ENCODE measurements at regions not wholly inside any gene's neighbourhood (a gene's known extent, or its start where the extent isn't known, plus 50 kb on each side); places are given as distances from the start of the nearest gene placed in this dataset.

GRCh38 chrX:131729295-131729694, 185.4 kb downstream of the OR13H1 start:
- H3K4me3 ChIP-seq (IDR thresholded peaks at IDR 0.05; ENCODE audit: insufficient read depth, low read depth, low read length): no peak overlapping the region
- no peak overlapping the region for H3K4me2 ChIP-seq
- H4K20me1 ChIP-seq (ENCODE audit: insufficient read depth): no peaks in the 10 kb centered on the region
- no peak overlapping the region for H3K9ac ChIP-seq
- H3K27ac ChIP-seq: no peak overlapping the region
- H3K27me3 ChIP-seq (ENCODE audit: insufficient read depth, low read depth): no peaks in the 10 kb centered on the region
- H3K36me3 ChIP-seq (ENCODE audit: insufficient read depth): no peaks in the 10 kb centered on the region
- H3K4me1 ChIP-seq (ENCODE audit: low read depth, poor library complexity, severe bottlenecking): no peaks in the 10 kb centered on the region
- TF ChIP-seq CTCF (conservative IDR thresholded peaks at IDR 0.05; ENCODE audit: low read depth, low read length): no peak
- no peak overlapping the region for H2AFZ ChIP-seq (ENCODE audit: low read depth)
- no peaks in the 10 kb centered on the region for H3K79me2 ChIP-seq (ENCODE audit: insufficient read depth, low read depth)

- Histone ChIP-seq H3K36me3 (ENCODE audit: insufficient read depth) (no peaks in the 10 kb centered on the region), H3K4me3 (IDR thresholded peaks at IDR 0.05; ENCODE audit: insufficient read depth, low read depth, low read length) (no peak overlapping the region), H4K20me1 (ENCODE audit: insufficient read depth) (no peaks in the 10 kb centered on the region), H2AFZ (ENCODE audit: low read depth) (no peak overlapping the region), H3K4me2 (no peak overlapping the region), H3K27ac (no peak overlapping the region), H3K9ac (no peak overlapping the region), H3K4me1 (ENCODE audit: low read depth, poor library complexity, severe bottlenecking) (no peaks in the 10 kb centered on the region), H3K27me3 (ENCODE audit: insufficient read depth, low read depth) (no peaks in the 10 kb centered on the region), H3K79me2 (ENCODE audit: insufficient read depth, low read depth) (no peaks in the 10 kb centered on the region)
- TF ChIP-seq CTCF (conservative IDR thresholded peaks at IDR 0.05; ENCODE audit: low read depth, low read length): no peak
Measured at GRCh38 chrX:131734621-131735020, 190.7 kb downstream of the OR13H1 start.

- no peaks in the 10 kb centered on the region for H3K4me1 ChIP-seq (ENCODE audit: low read depth, poor library complexity, severe bottlenecking)
- H2AFZ ChIP-seq (ENCODE audit: low read depth): no peak overlapping the region
- no peak overlapping the region for H3K9ac ChIP-seq
- no peak overlapping the region for H3K4me2 ChIP-seq
- H3K36me3 ChIP-seq (ENCODE audit: insufficient read depth): no peaks in the 10 kb centered on the region
- no peaks in the 10 kb centered on the region for H3K79me2 ChIP-seq (ENCODE audit: insufficient read depth, low read depth)
- TF ChIP-seq CTCF (conservative IDR thresholded peaks at IDR 0.05; ENCODE audit: low read depth, low read length): no peak
- H3K27me3 ChIP-seq (ENCODE audit: insufficient read depth, low read depth): no peaks in the 10 kb centered on the region
- H4K20me1 ChIP-seq (ENCODE audit: insufficient read depth): no peaks in the 10 kb centered on the region
- H3K4me3 ChIP-seq (IDR thresholded peaks at IDR 0.05; ENCODE audit: insufficient read depth, low read depth, low read length): no peak overlapping the region
- no peak overlapping the region for H3K27ac ChIP-seq
Measured at GRCh38 chrX:131735127-131735526, 191.3 kb downstream of the OR13H1 start.

- no peak for TF ChIP-seq CTCF (conservative IDR thresholded peaks at IDR 0.05; ENCODE audit: low read depth, low read length)
- H4K20me1 ChIP-seq (ENCODE audit: insufficient read depth): no peaks in the 10 kb centered on the region
- no peaks in the 10 kb centered on the region for H3K27me3 ChIP-seq (ENCODE audit: insufficient read depth, low read depth)
- no peak overlapping the region for H3K4me3 ChIP-seq (IDR thresholded peaks at IDR 0.05; ENCODE audit: insufficient read depth, low read depth, low read length)
- no peak overlapping the region for H2AFZ ChIP-seq (ENCODE audit: low read depth)
- no peaks in the 10 kb centered on the region for H3K36me3 ChIP-seq (ENCODE audit: insufficient read depth)
- no peak overlapping the region for H3K4me2 ChIP-seq
- no peaks in the 10 kb centered on the region for H3K79me2 ChIP-seq (ENCODE audit: insufficient read depth, low read depth)
- H3K4me1 ChIP-seq (ENCODE audit: low read depth, poor library complexity, severe bottlenecking): no peaks in the 10 kb centered on the region
- no peak overlapping the region for H3K27ac ChIP-seq
- no peak overlapping the region for H3K9ac ChIP-seq
Measured at GRCh38 chrX:131739823-131740222, 195.9 kb downstream of the OR13H1 start.
